ENCODE measurements at regions not wholly inside any gene's neighbourhood (a gene's known extent, or its start where the extent isn't known, plus 50 kb on each side); places are given as distances from the start of the nearest gene placed in this dataset.

GRCh38 chr18:78782951-78783563 lies 196.6 kb upstream of the SALL3 start:
- H3K36me3 Mint-ChIP-seq (ENCODE audit: low read depth) = no peaks in the 10 kb centered on the region
- no peaks in the 10 kb centered on the region for H3K4me1 Mint-ChIP-seq
- DNase-seq (no peak), ATAC-seq (no peak)
- H3K4me3 Mint-ChIP-seq = no peak overlapping the region
- H3K9me3 ChIP-seq (ENCODE audit: control insufficient read depth, low read length, poor library complexity, severe bottlenecking) = no peaks in the 10 kb centered on the region
- H3K27me3 Mint-ChIP-seq = no peaks in the 10 kb centered on the region
- no peak overlapping the region for H3K27ac Mint-ChIP-seq

DNA sequence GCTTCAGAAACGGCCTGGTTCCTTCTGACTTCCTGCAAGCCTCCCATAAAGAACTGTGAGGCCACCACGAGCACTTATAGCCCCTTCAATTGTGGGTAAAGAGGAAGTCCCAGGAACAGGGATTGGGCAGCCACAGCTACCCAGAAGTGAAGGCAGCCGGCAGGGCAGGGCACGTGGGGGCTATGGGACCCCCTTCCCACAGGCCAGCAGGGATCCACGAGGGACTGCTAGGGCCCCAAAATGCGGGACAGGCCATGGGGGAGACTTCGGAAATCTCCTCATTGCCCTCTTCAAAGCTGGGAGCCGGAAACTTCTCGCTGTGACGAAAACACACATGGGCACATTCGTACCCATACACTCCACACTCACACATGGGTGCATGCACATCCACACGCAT lies 196.1 kb upstream of the SALL3 start:
- no peak for DNase-seq
- Mint-ChIP-seq H3K27me3 (no peaks in the 10 kb centered on the region), H3K4me1 (no peaks in the 10 kb centered on the region), H3K27ac (no peak overlapping the region), H3K4me3 (no peak overlapping the region), H3K36me3 (ENCODE audit: low read depth) (no peaks in the 10 kb centered on the region)
- no peak for ATAC-seq
- H3K9me3 ChIP-seq (ENCODE audit: control insufficient read depth, low read length, poor library complexity, severe bottlenecking) = no peaks in the 10 kb centered on the region

- no peaks in the 10 kb centered on the region for H3K4me1 Mint-ChIP-seq
- no peaks in the 10 kb centered on the region for H3K36me3 Mint-ChIP-seq (ENCODE audit: low read depth)
- ATAC-seq = no peak
- no peak overlapping the region for H3K4me3 Mint-ChIP-seq
- no peak for DNase-seq
- peaks cover 2% of the 10 kb centered on the region for H3K27me3 Mint-ChIP-seq
- no peak overlapping the region for H3K27ac Mint-ChIP-seq
- H3K9me3 ChIP-seq (ENCODE audit: control insufficient read depth, low read length, poor library complexity, severe bottlenecking) = no peaks in the 10 kb centered on the region
Measured at GRCh38 chr18:78784861-78785260, 194.8 kb upstream of the SALL3 start.

DNA sequence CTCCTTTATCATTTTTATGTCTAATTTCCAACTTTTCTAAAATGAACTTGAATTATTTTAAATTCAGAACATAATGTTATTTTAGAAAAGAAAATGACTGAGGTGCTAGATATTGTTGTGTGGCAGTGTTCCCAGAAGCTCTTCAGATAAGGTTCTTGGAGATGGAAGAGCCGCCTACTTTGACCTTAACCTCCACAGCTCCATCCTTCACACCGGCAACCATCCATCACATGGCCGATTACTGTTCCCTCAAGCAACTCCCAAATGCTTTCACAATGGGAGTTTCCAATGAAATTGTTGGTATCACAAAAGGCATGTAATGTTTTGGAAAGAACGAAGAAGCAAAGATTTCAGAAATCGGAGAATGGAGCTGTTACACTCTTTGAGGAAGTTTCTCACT lies 193.9 kb upstream of the SALL3 start:
- no peak overlapping the region for H3K27ac Mint-ChIP-seq
- H3K4me1 Mint-ChIP-seq = no peaks in the 10 kb centered on the region
- no peak for ATAC-seq
- no peaks in the 10 kb centered on the region for H3K9me3 ChIP-seq (ENCODE audit: control insufficient read depth, low read length, poor library complexity, severe bottlenecking)
- no peak overlapping the region for H3K4me3 Mint-ChIP-seq
- H3K36me3 Mint-ChIP-seq (ENCODE audit: low read depth) = no peaks in the 10 kb centered on the region
- no peak for DNase-seq
- H3K27me3 Mint-ChIP-seq = peaks cover 4% of the 10 kb centered on the region

- H3K4me1 Mint-ChIP-seq = no peaks in the 10 kb centered on the region
- no peak for DNase-seq
- H3K27ac Mint-ChIP-seq = no peak overlapping the region
- ATAC-seq = no peak
- H3K36me3 Mint-ChIP-seq (ENCODE audit: low read depth) = no peaks in the 10 kb centered on the region
- H3K9me3 ChIP-seq (ENCODE audit: control insufficient read depth, low read length, poor library complexity, severe bottlenecking) = no peaks in the 10 kb centered on the region
- H3K27me3 Mint-ChIP-seq = peaks cover 12% of the 10 kb centered on the region
- no peak overlapping the region for H3K4me3 Mint-ChIP-seq
Measured at GRCh38 chr18:78786776-78787175, 192.8 kb upstream of the SALL3 start.

DNA sequence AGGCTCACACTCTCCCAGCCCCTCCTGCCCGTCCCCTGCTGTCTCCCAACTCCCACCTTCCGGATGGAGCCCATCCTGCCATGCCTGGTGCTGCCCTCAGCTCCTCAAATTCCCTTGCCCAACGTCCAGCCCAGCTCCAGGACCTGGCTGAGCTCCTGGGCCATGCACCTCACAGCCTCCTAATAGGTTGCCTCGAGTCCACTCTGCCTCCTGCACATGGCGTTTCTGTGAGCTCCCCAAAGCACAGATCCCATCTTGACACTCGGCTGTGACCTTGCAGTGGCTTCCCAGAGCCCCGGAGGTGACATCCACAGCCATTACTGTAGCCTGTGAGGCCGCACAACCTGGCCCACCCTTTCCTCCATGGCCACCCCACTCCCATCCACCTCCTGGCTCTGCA lies 191.9 kb upstream of the SALL3 start:
- ATAC-seq (no peak), DNase-seq (no peak)
- Mint-ChIP-seq H3K4me1 (no peaks in the 10 kb centered on the region), H3K4me3 (no peak overlapping the region), H3K36me3 (ENCODE audit: low read depth) (no peaks in the 10 kb centered on the region), H3K27ac (no peak overlapping the region), H3K27me3 (peaks cover 17% of the 10 kb centered on the region)
- no peaks in the 10 kb centered on the region for H3K9me3 ChIP-seq (ENCODE audit: control insufficient read depth, low read length, poor library complexity, severe bottlenecking)

- ATAC-seq (no peak), DNase-seq (no peak)
- no peak overlapping the region for H3K4me3 Mint-ChIP-seq
- H3K4me1 Mint-ChIP-seq = no peaks in the 10 kb centered on the region
- H3K9me3 ChIP-seq (ENCODE audit: control insufficient read depth, low read length, poor library complexity, severe bottlenecking) = no peaks in the 10 kb centered on the region
- H3K27ac Mint-ChIP-seq = no peak overlapping the region
- no peaks in the 10 kb centered on the region for H3K36me3 Mint-ChIP-seq (ENCODE audit: low read depth)
- peaks cover 20% of the 10 kb centered on the region for H3K27me3 Mint-ChIP-seq
Measured at GRCh38 chr18:78788161-78788560, 191.5 kb upstream of the SALL3 start.

DNA sequence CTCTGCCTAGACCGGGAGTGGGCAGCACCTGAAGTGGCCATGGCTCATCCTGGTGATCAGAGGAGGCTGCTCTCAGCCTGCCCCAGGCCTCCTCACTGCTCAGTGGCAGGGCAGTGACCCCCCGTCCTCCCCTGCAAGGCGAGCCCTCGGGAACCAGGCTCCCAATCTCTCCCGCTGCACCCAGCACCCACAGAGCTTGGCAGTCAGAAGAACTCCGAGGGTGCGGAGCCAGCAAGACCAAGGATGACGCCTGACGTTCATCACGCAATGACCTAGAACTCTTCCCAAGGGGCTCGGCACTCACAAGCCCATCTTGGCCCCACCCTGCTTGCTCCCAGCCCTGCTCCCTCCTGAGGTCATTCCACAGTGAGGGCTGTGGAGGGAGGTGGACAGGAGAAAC lies 189.8 kb upstream of the SALL3 start:
- Mint-ChIP-seq H3K27me3 (peaks cover 20% of the 10 kb centered on the region), H3K4me1 (no peaks in the 10 kb centered on the region), H3K4me3 (no peak overlapping the region), H3K36me3 (ENCODE audit: low read depth) (no peaks in the 10 kb centered on the region), H3K27ac (no peak overlapping the region)
- H3K9me3 ChIP-seq (ENCODE audit: control insufficient read depth, low read length, poor library complexity, severe bottlenecking) = no peaks in the 10 kb centered on the region
- no peak for ATAC-seq
- no peak for DNase-seq

DNA sequence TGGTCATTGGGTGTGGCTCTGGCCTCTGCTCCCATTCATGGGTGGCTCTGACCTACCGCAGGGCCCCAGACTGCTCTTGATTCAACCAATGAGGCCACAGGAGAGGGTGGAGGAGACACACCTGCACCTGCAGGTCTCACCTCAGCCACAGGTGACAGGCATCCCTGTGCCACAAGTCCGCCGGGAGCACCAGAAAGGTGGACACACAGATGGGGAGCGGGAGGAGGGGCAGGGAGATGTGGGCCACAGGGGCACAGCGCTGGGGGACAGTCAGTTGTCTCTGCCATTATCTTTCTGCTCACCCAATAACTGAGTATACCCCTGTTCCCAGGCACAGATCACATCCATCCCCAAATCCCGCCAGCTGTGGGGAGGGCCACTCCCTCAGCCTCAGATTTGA lies 189.1 kb upstream of the SALL3 start:
- Mint-ChIP-seq H3K4me1 (no peaks in the 10 kb centered on the region), H3K27me3 (peaks cover 20% of the 10 kb centered on the region), H3K27ac (no peak overlapping the region), H3K4me3 (no peak overlapping the region), H3K36me3 (ENCODE audit: low read depth) (no peaks in the 10 kb centered on the region)
- no peaks in the 10 kb centered on the region for H3K9me3 ChIP-seq (ENCODE audit: control insufficient read depth, low read length, poor library complexity, severe bottlenecking)
- DNase-seq (no peak), ATAC-seq (no peak)

- ATAC-seq (no peak), DNase-seq (no peak)
- H3K4me3 Mint-ChIP-seq = no peak overlapping the region
- H3K27ac Mint-ChIP-seq = no peak overlapping the region
- H3K27me3 Mint-ChIP-seq = peaks cover 20% of the 10 kb centered on the region
- no peaks in the 10 kb centered on the region for H3K4me1 Mint-ChIP-seq
- H3K9me3 ChIP-seq (ENCODE audit: control insufficient read depth, low read length, poor library complexity, severe bottlenecking) = no peaks in the 10 kb centered on the region
- H3K36me3 Mint-ChIP-seq (ENCODE audit: low read depth) = no peaks in the 10 kb centered on the region
Measured at GRCh38 chr18:78790960-78791359, 188.7 kb upstream of the SALL3 start.

GRCh38 chr18:78792094-78792493 lies 187.5 kb upstream of the SALL3 start:
- no peaks in the 10 kb centered on the region for H3K36me3 Mint-ChIP-seq (ENCODE audit: low read depth)
- ATAC-seq = no peak
- H3K4me3 Mint-ChIP-seq = no peak overlapping the region
- H3K4me1 Mint-ChIP-seq = no peaks in the 10 kb centered on the region
- peaks cover 20% of the 10 kb centered on the region for H3K27me3 Mint-ChIP-seq
- DNase-seq = no peak
- no peak overlapping the region for H3K27ac Mint-ChIP-seq
- H3K9me3 ChIP-seq (ENCODE audit: control insufficient read depth, low read length, poor library complexity, severe bottlenecking) = no peaks in the 10 kb centered on the region

- H3K9me3 ChIP-seq (ENCODE audit: control insufficient read depth, low read length, poor library complexity, severe bottlenecking) = no peaks in the 10 kb centered on the region
- Mint-ChIP-seq H3K36me3 (ENCODE audit: low read depth) (no peaks in the 10 kb centered on the region), H3K4me3 (no peak overlapping the region), H3K27me3 (peaks cover 20% of the 10 kb centered on the region), H3K27ac (no peak overlapping the region), H3K4me1 (no peaks in the 10 kb centered on the region)
- DNase-seq (no peak), ATAC-seq (no peak)
Measured at GRCh38 chr18:78792736-78793135, 186.9 kb upstream of the SALL3 start.

GRCh38 chr18:78793313-78794070 lies 186.1 kb upstream of the SALL3 start:
- Mint-ChIP-seq H3K36me3 (ENCODE audit: low read depth) (no peaks in the 10 kb centered on the region), H3K4me1 (no peaks in the 10 kb centered on the region), H3K27me3 (peaks cover 20% of the 10 kb centered on the region), H3K27ac (no peak overlapping the region), H3K4me3 (no peak overlapping the region)
- ATAC-seq (no peak), DNase-seq (no peak)
- H3K9me3 ChIP-seq (ENCODE audit: control insufficient read depth, low read length, poor library complexity, severe bottlenecking) = no peaks in the 10 kb centered on the region

- no peak overlapping the region for H3K27ac Mint-ChIP-seq
- H3K36me3 Mint-ChIP-seq (ENCODE audit: low read depth) = no peaks in the 10 kb centered on the region
- H3K9me3 ChIP-seq (ENCODE audit: control insufficient read depth, low read length, poor library complexity, severe bottlenecking) = no peaks in the 10 kb centered on the region
- peaks cover 20% of the 10 kb centered on the region for H3K27me3 Mint-ChIP-seq
- ATAC-seq (no peak), DNase-seq (no peak)
- no peaks in the 10 kb centered on the region for H3K4me1 Mint-ChIP-seq
- no peak overlapping the region for H3K4me3 Mint-ChIP-seq
Measured at GRCh38 chr18:78794071-78794430, 185.6 kb upstream of the SALL3 start.

All from T-helper 17 cell (primary cell).